Tibial nerve (tissue), 4 donors: ENCODE measurements at regions not wholly inside any gene's neighbourhood (a gene's known extent, or its start where the extent isn't known, plus 50 kb on each side); places are given as distances from the start of the nearest gene placed in this dataset.

ENCODE experiments used
- DNase-seq, 2 donors: peaks; one replicate each; pipeline ENCODE4 v3.0.0-alpha.2; 2019; ENCODE audit warnings: low spot score in 2 of 2
- H3K27ac ChIP-seq, 4 donors: fragments of 200-600 bp; sonication (generic) in 3 of 4; one replicate each; pipeline ENCODE4 v1.5.1; 2017 to 2019; ENCODE audit warnings: mild to moderate bottlenecking in 1 of 4
- H3K27me3 ChIP-seq, 2 donors: fragments of 200-600 bp; sonication (generic) in 1 of 2; one replicate each; pipeline versions ENCODE4 v1.5.1 to v1.6.0; 2017 to 2019
- H3K36me3 ChIP-seq, 3 donors: fragments of 200-600 bp; sonication (generic); one replicate each; pipeline ENCODE4 v1.5.1; 2018 to 2019
- H3K4me1 ChIP-seq, 4 donors: fragments of 200-600 bp; sonication (generic) in 3 of 4; one replicate each; pipeline ENCODE4 v1.5.1; 2017 to 2019
- H3K4me3 ChIP-seq, 4 donors: fragments of 200-600 bp; sonication (generic) in 3 of 4; one replicate each; pipeline ENCODE4 v1.5.1; 2017 to 2019; ENCODE audit warnings: mild to moderate bottlenecking in 1 of 4, moderate library complexity in 1 of 4
- H3K9me3 ChIP-seq, 4 donors: fragments of 200-600 bp; sonication (generic) in 3 of 4; one replicate each; pipeline ENCODE4 v1.5.1; 2017 to 2019
- CTCF ChIP-seq, 5 experiments: fragments of 200-600 bp in 3 of 5; fragments of 450-650 bp in 2 of 5; sonication (generic) in 3 of 5; IDR thresholded peaks; one replicate each; pipeline ENCODE4 v1.5.1; 2016 to 2019; ENCODE audit warnings: antibody characterized with exemption in 5 of 5, mild to moderate bottlenecking in 3 of 5, moderate library complexity in 2 of 5
- EP300 ChIP-seq, 2 donors: sonication (generic); formaldehyde crosslinking; IDR thresholded peaks; one replicate each; pipeline ENCODE4 v1.6.1; 2017; ENCODE audit warnings: antibody characterized with exemption in 2 of 2, mild to moderate bottlenecking in 1 of 2
- POLR2A ChIP-seq, 2 donors: fragments of 450-650 bp; IDR thresholded peaks; one replicate each; pipeline ENCODE4 v1.6.1; 2017; ENCODE audit warnings: antibody characterized with exemption in 2 of 2, mild to moderate bottlenecking in 2 of 2, moderate library complexity in 2 of 2
- WGBS, 2 donors: methylation state at CpG; one replicate each; pipeline ENCODE4 v1.1.5; 2018; 5-methylcytosine and 5-hydroxymethylcytosine counted together

DNA sequence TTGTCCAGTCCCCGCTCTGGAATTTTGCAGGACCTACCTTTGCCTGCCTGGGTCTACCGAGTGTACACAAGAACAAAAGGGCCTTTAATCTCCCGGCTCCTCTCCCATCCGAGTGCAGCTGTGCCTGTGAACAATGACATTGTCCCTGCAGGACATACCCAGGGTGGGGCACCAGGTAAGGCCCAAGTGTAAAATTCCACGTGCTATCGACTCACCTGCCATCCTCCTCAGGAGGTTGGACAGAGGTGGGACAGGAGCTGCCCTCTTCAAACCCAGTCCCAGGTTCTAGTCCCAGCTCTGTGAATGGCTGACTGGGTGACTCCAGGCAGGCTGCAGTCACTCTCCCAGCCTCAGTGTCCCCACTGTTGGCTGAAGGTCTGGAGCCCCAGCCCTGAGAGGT is 159.6 kb upstream of the ALDH1B1 start:
- H3K27ac ChIP-seq, result no peak overlapping the region
- TF ChIP-seq EP300 (IDR thresholded peaks at IDR 0.05) (no peak), CTCF (IDR thresholded peaks at IDR 0.05) (no peak), POLR2A (IDR thresholded peaks at IDR 0.05) (no peak)
- H3K4me1 ChIP-seq, result peaks cover 0 to 5% (median 0%) of the 10 kb centered on the region in 4 donors
- no peak for DNase-seq
- H3K9me3 ChIP-seq, result no peaks in the 10 kb centered on the region
- peaks cover 0 to 11% of the 10 kb centered on the region in 2 donors for H3K27me3 ChIP-seq
- no peak overlapping the region for H3K4me3 ChIP-seq
- H3K36me3 ChIP-seq, result no peaks in the 10 kb centered on the region
- WGBS, 2 donors, result 66 to 78% methylated on average over 4 to 6 of the region's 6 CpGs

GRCh38 chr9:38229504-38230155 is 160.6 kb upstream of the SHB start:
- WGBS, 2 donors, result 60 to 69% methylated on average over 13 of the region's 13 CpGs

DNA sequence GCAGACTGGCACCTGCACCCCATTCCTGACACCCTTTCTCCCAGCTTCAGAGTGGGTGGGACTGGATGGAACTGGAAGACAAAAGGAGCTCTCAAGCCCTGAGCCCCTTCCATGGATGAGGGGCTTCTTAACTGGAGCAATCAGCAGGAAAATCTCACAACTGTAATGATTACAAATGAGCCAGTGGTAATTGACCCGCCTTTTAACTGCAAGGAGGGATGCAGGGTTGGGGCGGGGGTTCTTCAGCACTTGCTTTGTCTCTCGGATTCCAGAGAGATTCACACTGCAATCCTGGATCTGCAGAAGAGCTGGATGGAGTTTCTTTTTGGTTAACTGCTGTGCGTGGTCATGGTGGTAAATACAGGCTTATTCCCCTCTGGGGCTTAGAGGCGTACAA is 160.1 kb upstream of the SHB start:
- TF ChIP-seq EP300 (IDR thresholded peaks at IDR 0.05) (no peak), CTCF (IDR thresholded peaks at IDR 0.05) (no peak), POLR2A (IDR thresholded peaks at IDR 0.05) (no peak)
- Histone ChIP-seq H3K9me3 (no peaks in the 10 kb centered on the region), H3K36me3 (no peaks in the 10 kb centered on the region), H3K4me1 (peaks cover 0 to 18% (median 0%) of the 10 kb centered on the region in 4 donors), H3K27ac (no peak overlapping the region), H3K4me3 (no peak overlapping the region), H3K27me3 (peaks cover 0 to 38% of the 10 kb centered on the region in 2 donors)
- DNase-seq, result no peak
- WGBS, 2 donors, result 36 to 45% methylated on average over 5 of the region's 5 CpGs

More at GRCh38 chr9:38229504-38230155, 160.6 kb upstream of the SHB start:
- H3K9me3 ChIP-seq, result no peaks in the 10 kb centered on the region
- TF ChIP-seq POLR2A (IDR thresholded peaks at IDR 0.05) (no peak), CTCF (IDR thresholded peaks at IDR 0.05) (no peak), EP300 (IDR thresholded peaks at IDR 0.05) (no peak)
- H3K27me3 ChIP-seq, result peaks cover 0 to 38% of the 10 kb centered on the region in 2 donors
- H3K4me3 ChIP-seq, result no peak overlapping the region
- no peak for DNase-seq
- no peak overlapping the region for H3K27ac ChIP-seq
- no peaks in the 10 kb centered on the region for H3K36me3 ChIP-seq
- H3K4me1 ChIP-seq, result peaks cover 0 to 18% (median 0%) of the 10 kb centered on the region in 4 donors

GRCh38 chr9:38228331-38229103 is 159.5 kb upstream of the SHB start:
- H3K4me1 ChIP-seq, result peaks cover 0 to 18% (median 0%) of the 10 kb centered on the region in 4 donors
- H3K9me3 ChIP-seq, result no peaks in the 10 kb centered on the region
- no peak overlapping the region for H3K4me3 ChIP-seq
- peaks cover 0 to 38% of the 10 kb centered on the region in 2 donors for H3K27me3 ChIP-seq
- 44 to 47% methylated on average over 13 of the region's 13 CpGs for WGBS, 2 donors
- DNase-seq, result no peak
- TF ChIP-seq POLR2A (IDR thresholded peaks at IDR 0.05) (no peak), CTCF (IDR thresholded peaks at IDR 0.05) (no peak), EP300 (IDR thresholded peaks at IDR 0.05) (no peak)
- H3K36me3 ChIP-seq, result no peaks in the 10 kb centered on the region
- H3K27ac ChIP-seq, result no peak overlapping the region

- Histone ChIP-seq H3K4me3 (no peak overlapping the region), H3K27ac (no peak overlapping the region), H3K36me3 (no peaks in the 10 kb centered on the region), H3K27me3 (peaks cover 0 to 40% of the 10 kb centered on the region in 2 donors), H3K4me1 (peaks cover 0 to 18% (median 0%) of the 10 kb centered on the region in 4 donors), H3K9me3 (no peaks in the 10 kb centered on the region)
- 41 to 52% methylated on average over 10 of the region's 10 CpGs for WGBS, 2 donors
- no peak for DNase-seq
- TF ChIP-seq POLR2A (IDR thresholded peaks at IDR 0.05) (no peak), CTCF (IDR thresholded peaks at IDR 0.05) (no peak), EP300 (IDR thresholded peaks at IDR 0.05) (no peak)
Measured at GRCh38 chr9:38227656-38228055, 158.6 kb upstream of the SHB start.
